BJ (cell line): ENCODE measurements at regions not wholly inside any gene's neighbourhood (a gene's known extent, or its start where the extent isn't known, plus 50 kb on each side); places are given as distances from the start of the nearest gene placed in this dataset.

Experiments
- CTCF ChIA-PET: fragments of 350-600 bp; formaldehyde crosslinking; extraction: SDS; loops from one replicate; lab custom pipeline; 2021; ENCODE audit warnings: antibody characterized with exemption, inconsistent platforms; lab: Yijun Ruan, JAX
- POLR2A ChIA-PET: fragments of 300-600 bp; sonication (Branson Sonifier 250); formaldehyde crosslinking; extraction: SDS; loops from one replicate; lab custom pipeline; 2021; ENCODE audit warnings: antibody characterized with exemption; lab: Charles Lee
- DNase-seq: peaks from one replicate; pipeline ENCODE4 v3.0.0-alpha.2; 2011; ENCODE audit warnings: low read depth
- H3K27me3 ChIP-seq: 2 replicates; pipeline ENCODE4 v1.6.0; 2011; ENCODE audit warnings: low read length; ENCODE audit not compliant: control insufficient read depth, insufficient read depth
- H3K36me3 ChIP-seq: 2 replicates; pipeline ENCODE4 v1.5.1; 2011; ENCODE audit warnings: low read length; ENCODE audit not compliant: control insufficient read depth, insufficient read depth
- H3K4me3 ChIP-seq: 2 replicates; pipeline ENCODE4 v1.5.1; 2011; ENCODE audit warnings: low read depth, mild to moderate bottlenecking, control low read depth, low read length
- CTCF ChIP-seq: IDR thresholded peaks from 2 replicates; pipeline ENCODE4 v1.5.1; 2011; ENCODE audit warnings: low read depth, mild to moderate bottlenecking, control low read depth, inconsistent platforms, low read length, moderate library complexity; ENCODE audit not compliant: insufficient read depth

DNA sequence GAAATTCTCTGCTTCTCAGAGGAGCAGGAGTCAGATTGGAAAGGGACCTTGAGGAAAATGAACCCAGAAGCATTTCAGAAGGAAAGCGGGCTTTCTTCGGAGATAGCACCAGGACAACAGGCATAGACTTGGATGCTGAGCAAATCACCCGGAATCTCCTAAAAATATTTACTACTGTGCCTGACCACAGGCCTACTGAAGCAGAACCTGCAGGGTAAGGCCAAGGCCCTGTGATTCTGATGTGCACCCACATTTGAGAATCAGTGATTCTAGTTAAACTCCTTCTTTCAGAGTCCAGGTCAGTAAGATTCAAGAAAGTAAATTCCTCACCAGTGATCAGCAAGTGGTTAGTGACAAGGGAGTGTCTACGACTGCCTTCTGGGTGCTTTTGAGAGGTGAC lies 307.3 kb upstream of the DUSP10 start:
- TF ChIP-seq CTCF, result no peak
- Histone ChIP-seq H3K27me3 (no peaks in the 10 kb centered on the region), H3K4me3 (no peak overlapping the region), H3K36me3 (no peaks in the 10 kb centered on the region)
- no peak for DNase-seq
- POLR2A ChIA-PET, result no interaction called here
- CTCF ChIA-PET, result interaction anchor here (1.0 kb wide), 1 partner anchor 16 kb away, joined by 3 read pairs; no protein-coding TSS in a partner anchor

- POLR2A ChIA-PET, result no interaction called here
- peak; percentile 35 for DNase-seq
- TF ChIP-seq CTCF, result no peak
- CTCF ChIA-PET, result interaction anchor here (0.6 to 1.0 kb wide), 2 partner anchors 17 to 177 kb away, joined by 3 read pairs; no protein-coding TSS in a partner anchor
- Histone ChIP-seq H3K27me3 (no peaks in the 10 kb centered on the region), H3K4me3 (no peak overlapping the region), H3K36me3 (no peaks in the 10 kb centered on the region)
These were observed 306.3 kb upstream of the DUSP10 start for GRCh38 chr1:222048094-222048595.

DNA sequence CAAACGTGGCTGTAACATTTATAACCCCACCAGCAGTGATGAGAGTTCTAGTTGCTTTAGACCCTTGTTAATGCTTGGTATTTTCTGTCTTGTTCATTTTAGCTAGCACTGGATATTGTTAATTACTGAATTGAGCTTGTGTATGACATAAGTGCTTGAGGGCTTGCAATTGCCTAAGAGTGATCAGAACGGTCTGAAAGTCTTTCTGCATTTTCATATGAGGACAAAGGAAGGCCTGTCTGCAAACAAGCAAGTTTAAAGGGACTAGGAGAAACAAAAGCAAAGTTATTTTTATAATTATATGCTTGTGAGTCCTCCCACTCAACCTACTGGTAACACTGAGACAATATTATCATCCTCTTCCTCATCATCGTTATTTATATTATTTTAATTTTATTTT lies 305.5 kb upstream of the DUSP10 start:
- ChIA-PET CTCF (no interaction called here), POLR2A (no interaction called here)
- no peak for TF ChIP-seq CTCF
- Histone ChIP-seq H3K36me3 (no peaks in the 10 kb centered on the region), H3K4me3 (no peak overlapping the region), H3K27me3 (no peaks in the 10 kb centered on the region)
- no peak for DNase-seq

DNA sequence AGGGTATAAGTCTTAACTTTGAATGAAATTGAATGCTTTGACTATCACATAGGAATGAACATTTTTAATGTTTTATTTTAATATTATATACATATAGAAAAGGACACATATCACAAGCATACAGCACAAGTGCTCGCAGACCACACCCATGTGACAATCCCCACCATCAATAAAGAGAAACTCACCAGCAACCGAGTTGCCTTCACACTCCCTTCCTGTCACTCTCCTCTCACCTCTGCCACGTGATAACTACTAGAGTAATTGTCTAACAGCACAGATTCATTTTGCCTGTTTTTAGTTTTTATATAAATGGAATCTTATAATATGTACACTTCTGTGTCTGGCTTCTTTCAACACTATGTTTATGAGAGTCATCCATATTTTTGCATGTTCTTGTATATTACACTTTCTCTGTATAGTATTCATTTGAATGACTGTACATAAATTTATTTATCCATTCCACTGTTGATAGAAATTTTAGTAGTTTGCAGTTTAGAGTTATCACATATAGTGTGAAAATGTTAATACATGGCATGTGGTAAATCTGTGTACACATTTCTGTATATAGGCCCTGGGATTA lies 304.9 kb upstream of the DUSP10 start:
- ChIA-PET POLR2A (no interaction called here), CTCF (no interaction called here)
- H3K36me3 ChIP-seq, result no peaks in the 10 kb centered on the region
- H3K27me3 ChIP-seq, result no peaks in the 10 kb centered on the region
- no peak for DNase-seq
- H3K4me3 ChIP-seq, result no peak overlapping the region
- TF ChIP-seq CTCF, result no peak

DNA sequence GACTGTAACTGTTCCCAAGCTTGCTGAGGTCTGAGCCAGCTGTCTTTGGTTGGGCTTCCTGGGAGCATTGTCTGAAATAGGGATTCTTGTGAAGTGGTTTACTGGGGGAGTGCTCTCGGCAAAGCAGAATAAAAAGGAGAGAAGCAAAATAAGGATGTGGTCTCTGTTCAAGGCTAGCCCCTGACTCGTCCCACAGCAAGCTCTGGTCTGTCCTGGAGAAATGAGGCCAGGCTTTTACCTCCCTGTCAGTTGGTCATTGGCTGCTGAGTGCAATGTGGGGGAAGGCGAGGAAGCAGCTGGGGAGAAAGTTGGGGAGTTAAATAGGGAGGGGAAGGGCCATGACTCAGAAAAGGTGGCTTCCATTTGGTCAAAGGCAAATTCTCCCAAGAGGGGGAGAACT lies 303.9 kb upstream of the DUSP10 start:
- no peak overlapping the region for H3K4me3 ChIP-seq
- no peaks in the 10 kb centered on the region for H3K36me3 ChIP-seq
- no peak for DNase-seq
- no peak for TF ChIP-seq CTCF
- ChIA-PET POLR2A (no interaction called here), CTCF (interaction anchor here (1.4 kb wide), 1 partner anchor 19 kb away, joined by 4 read pairs; no protein-coding TSS in a partner anchor)
- H3K27me3 ChIP-seq, result no peaks in the 10 kb centered on the region
